Vagina (tissue), 2 donors: ENCODE measurements at regions not wholly inside any gene's neighbourhood (a gene's known extent, or its start where the extent isn't known, plus 50 kb on each side); places are given as distances from the start of the nearest gene placed in this dataset.

Experiments
- POLR2AphosphoS5 ChIP-seq, 2 donors: sonication (generic); formaldehyde crosslinking; IDR thresholded peaks; one replicate each; pipeline ENCODE4 v1.9.0; 2017; ENCODE audit warnings: antibody characterized with exemption in 2 of 2, mild to moderate bottlenecking in 2 of 2, low read depth in 1 of 2; ENCODE audit not compliant: insufficient read depth in 1 of 2
- TF ChIP-seq, protein P1 (sequence below), 3 experiments: fragments of 450-650 bp in 2 of 3; fragments of 200-600 bp in 1 of 3; sonication (generic) in 1 of 3; IDR thresholded peaks; one replicate each; pipeline ENCODE4 v1.5.1; 2017 to 2019; ENCODE audit warnings: antibody characterized with exemption in 3 of 3, mild to moderate bottlenecking in 2 of 3, moderate library complexity in 2 of 3

DNA sequence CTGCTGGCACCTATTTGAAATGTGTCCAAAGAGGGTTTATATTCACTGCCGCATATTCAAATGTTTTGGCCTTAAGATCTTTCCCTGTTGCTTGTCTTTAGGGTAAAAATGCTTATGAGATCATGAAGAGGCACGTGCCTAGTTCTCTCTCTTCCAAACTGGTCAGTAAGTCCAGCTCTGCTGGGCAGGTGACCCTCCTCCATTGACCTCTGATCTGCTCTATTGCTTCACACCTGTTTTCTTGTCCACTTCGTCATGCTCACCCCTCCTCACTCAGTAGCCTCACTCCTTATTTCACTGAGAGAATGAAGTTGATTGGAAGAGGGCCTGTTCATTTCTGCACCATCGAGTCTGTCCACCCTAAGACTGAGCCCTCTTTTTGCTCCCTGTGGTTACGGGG, 140.5 kb upstream of the COBL start:
- TF ChIP-seq, protein P1, sequence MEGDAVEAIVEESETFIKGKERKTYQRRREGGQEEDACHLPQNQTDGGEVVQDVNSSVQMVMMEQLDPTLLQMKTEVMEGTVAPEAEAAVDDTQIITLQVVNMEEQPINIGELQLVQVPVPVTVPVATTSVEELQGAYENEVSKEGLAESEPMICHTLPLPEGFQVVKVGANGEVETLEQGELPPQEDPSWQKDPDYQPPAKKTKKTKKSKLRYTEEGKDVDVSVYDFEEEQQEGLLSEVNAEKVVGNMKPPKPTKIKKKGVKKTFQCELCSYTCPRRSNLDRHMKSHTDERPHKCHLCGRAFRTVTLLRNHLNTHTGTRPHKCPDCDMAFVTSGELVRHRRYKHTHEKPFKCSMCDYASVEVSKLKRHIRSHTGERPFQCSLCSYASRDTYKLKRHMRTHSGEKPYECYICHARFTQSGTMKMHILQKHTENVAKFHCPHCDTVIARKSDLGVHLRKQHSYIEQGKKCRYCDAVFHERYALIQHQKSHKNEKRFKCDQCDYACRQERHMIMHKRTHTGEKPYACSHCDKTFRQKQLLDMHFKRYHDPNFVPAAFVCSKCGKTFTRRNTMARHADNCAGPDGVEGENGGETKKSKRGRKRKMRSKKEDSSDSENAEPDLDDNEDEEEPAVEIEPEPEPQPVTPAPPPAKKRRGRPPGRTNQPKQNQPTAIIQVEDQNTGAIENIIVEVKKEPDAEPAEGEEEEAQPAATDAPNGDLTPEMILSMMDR (IDR thresholded peaks at IDR 0.05): no peak
- no peak for TF ChIP-seq POLR2AphosphoS5 (IDR thresholded peaks at IDR 0.05; ENCODE audit: insufficient read depth in 1 of 2, low read depth in 1 of 2)
